Stimulated activated CD4-positive, alpha-beta T cell treated with anti-CD3 and anti-CD28 coated beads, Interleukin-4, amount 100 ng/mL, for 4 hours (primary cell): ENCODE measurements at regions not wholly inside any gene's neighbourhood (a gene's known extent, or its start where the extent isn't known, plus 50 kb on each side); places are given as distances from the start of the nearest gene placed in this dataset.
"Not testable (repeated sequence)": the region's sequence is repeated elsewhere in the genome, so short reads cannot be mapped to it uniquely, and the experiment has no call there.

Experiments
- DNase-seq, 2 experiments: peaks; one replicate each; pipeline ENCODE4 v3.0.0-alpha.2; 2020

GRCh38 chr3:127438371-127438770 lies 150.5 kb upstream of the PRR20G start:
- no peak for DNase-seq

GRCh38 chr3:127435299-127435698 lies 147.5 kb upstream of the PRR20G start:
- DNase-seq = not testable (repeated sequence)

GRCh38 chr3:127431066-127431465 lies 143.2 kb upstream of the PRR20G start:
- no peak for DNase-seq

GRCh38 chr3:127428344-127428997 lies 140.6 kb upstream of the PRR20G start:
- no peak for DNase-seq

- no peak for DNase-seq
Measured at GRCh38 chr3:127427666-127428065, 139.8 kb upstream of the PRR20G start.

- no peak for DNase-seq
Measured at GRCh38 chr3:127427156-127427555, 139.3 kb upstream of the PRR20G start.

- no peak for DNase-seq
Measured at GRCh38 chr3:127426444-127427153, 138.8 kb upstream of the PRR20G start.

GRCh38 chr3:127425505-127426443 lies 137.9 kb upstream of the PRR20G start:
- no peak for DNase-seq

GRCh38 chr3:127424766-127425504 lies 137.1 kb upstream of the PRR20G start:
- DNase-seq = no peak

GRCh38 chr3:127423856-127424765 lies 136.3 kb upstream of the PRR20G start:
- no peak for DNase-seq

- DNase-seq = no peak
Measured at GRCh38 chr3:127422663-127423375, 135.0 kb upstream of the PRR20G start.

- no peak for DNase-seq
Measured at GRCh38 chr3:127421943-127422662, 134.3 kb upstream of the PRR20G start.

GRCh38 chr3:127420829-127421228 lies 133.0 kb upstream of the PRR20G start:
- no peak for DNase-seq

GRCh38 chr3:127419641-127420553 lies 132.1 kb upstream of the PRR20G start:
- DNase-seq = no peak

GRCh38 chr3:127419182-127419581 lies 131.3 kb upstream of the PRR20G start:
- DNase-seq = no peak

GRCh38 chr3:127418560-127419147 lies 130.8 kb upstream of the PRR20G start:
- DNase-seq = no peak

GRCh38 chr3:127417709-127418559 lies 130.1 kb upstream of the PRR20G start:
- DNase-seq = no peak

- no peak for DNase-seq
Measured at GRCh38 chr3:127413871-127414270, 126.0 kb upstream of the PRR20G start.
